GM21381 (cell line): ENCODE measurements at regions not wholly inside any gene's neighbourhood (a gene's known extent, or its start where the extent isn't known, plus 50 kb on each side); places are given as distances from the start of the nearest gene placed in this dataset.
"Not testable (repeated sequence)": the region's sequence is repeated elsewhere in the genome, so short reads cannot be mapped to it uniquely, and the experiment has no call there.

Experiments used
- ATAC-seq: cut with Tn5 transposase; IDR thresholded peaks from one replicate; pipeline ENCODE4 v1.9.1; 2021; ENCODE audit warnings: mild to moderate bottlenecking, moderate library complexity; ENCODE audit not compliant: unreplicated experiment

DNA sequence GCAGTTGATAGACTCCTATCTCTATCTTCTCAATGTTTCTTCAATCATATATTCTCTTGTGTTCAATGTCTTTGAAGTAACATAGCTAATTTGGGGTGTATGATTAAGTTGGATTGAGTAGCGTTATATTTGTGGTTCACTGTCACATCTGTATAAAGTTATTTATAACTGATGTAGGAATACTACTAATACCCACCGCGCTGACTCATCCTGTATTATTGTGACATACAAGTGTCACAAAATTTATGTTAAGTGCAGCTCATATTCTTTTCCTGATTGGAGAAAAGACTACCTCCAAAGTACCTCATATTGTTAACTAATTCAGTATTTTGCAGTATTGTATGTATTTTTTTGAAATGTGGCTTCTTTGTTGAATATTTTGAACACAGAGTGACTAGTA, 940.8 kb downstream of the SLC6A15 start:
- no peak for ATAC-seq

- no peak for ATAC-seq
Measured at GRCh38 chr12:83960767-83961166, 951.8 kb downstream of the SLC6A15 start.

GRCh38 chr12:83958997-83959396, 953.6 kb downstream of the SLC6A15 start:
- ATAC-seq = no peak

- no peak for ATAC-seq
Measured at GRCh38 chr12:83954956-83955601, 957.5 kb downstream of the SLC6A15 start.

DNA sequence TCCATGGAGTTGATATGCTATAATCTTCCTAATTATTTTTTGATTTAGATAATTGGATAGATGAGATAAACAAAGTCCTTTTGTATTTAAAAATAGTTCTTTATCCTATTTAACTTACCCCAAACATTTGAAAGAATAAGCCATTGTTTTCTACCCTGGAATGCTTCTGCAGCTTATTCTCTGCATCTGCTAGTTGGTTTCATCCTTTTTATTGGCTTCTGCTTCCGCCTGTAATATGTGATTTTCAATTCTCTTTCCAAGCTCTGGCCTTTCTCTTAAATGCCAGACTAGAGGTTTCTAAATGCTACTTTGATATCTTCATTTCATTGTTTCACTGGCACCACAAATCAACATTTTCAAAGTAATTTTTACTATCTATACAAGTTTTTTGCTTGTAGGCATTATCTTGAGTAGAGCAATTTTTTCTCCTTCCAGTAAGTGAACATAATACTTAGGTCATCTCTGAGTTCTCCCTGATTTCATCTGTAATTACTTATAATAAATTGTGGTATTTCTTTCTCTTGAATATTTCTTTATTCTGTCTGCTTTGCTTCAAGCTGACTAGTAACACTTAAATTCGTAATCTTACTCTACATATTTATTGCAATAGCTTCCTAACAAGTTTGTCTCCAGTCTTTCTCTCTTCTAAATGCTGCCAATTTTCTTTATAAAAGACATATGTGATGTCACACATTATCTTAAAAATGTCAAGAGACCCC, 958.4 kb downstream of the SLC6A15 start:
- ATAC-seq = no peak

- no peak for ATAC-seq
Measured at GRCh38 chr12:83945871-83946270, 966.7 kb downstream of the SLC6A15 start.

GRCh38 chr12:83939718-83940117, 972.9 kb downstream of the SLC6A15 start:
- ATAC-seq = no peak

DNA sequence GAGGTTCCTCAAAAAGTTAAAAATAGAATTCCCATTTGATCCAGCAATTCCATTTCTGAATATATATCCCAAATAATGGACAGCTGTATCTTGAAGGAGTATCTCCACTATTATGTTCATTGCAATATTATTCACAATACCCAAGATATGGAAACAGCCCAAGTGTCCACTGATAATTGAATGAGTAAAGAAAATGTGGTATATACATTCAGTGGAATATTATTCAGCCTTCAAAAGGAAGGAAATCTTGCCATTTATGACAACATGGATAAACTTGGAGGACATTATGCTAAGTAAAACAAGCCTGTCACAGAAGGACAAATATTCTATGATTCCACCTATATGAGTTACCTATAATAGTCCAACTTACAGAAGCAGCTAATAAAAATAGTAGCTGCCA, 979.0 kb downstream of the SLC6A15 start:
- no peak for ATAC-seq

DNA sequence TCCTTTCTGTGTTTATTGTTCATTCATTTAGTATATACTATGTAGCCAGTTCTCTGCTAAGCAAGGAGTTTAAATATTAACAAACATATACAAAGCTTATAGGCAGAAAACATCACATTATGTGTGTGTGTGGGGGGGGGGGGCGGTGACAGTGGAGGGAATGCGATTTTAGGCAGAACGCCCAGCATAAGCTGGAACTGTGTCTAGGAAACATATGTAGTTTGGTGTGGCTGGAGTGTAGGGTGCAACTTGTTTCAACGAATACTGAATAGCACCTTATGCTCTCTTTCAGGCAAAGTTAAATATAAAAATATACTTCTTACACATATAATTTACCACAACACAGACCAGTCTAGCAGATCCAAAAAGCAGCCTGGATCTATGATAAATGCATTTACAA, 980.6 kb downstream of the SLC6A15 start:
- ATAC-seq = no peak

GRCh38 chr12:83931451-83931850, 981.1 kb downstream of the SLC6A15 start:
- no peak for ATAC-seq

DNA sequence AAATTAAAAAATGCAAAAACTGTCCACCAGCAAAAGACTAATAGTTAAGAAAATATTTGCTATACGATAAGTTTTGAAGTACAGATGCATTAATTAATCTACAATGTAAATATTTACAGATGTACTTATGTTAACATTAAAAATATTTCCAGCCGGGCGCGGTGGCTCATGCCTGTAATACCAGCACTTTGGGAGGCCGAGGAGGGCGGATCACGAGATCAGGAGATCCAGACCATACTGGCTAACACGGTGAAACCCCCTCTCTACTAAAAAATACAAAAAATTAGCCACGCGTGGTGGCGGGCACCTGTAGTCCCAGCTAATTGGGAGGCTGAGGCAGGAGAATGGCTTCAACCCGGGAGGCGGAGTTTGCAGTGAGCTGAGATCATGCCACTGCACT, 982.8 kb downstream of the SLC6A15 start:
- not testable (repeated sequence) for ATAC-seq

DNA sequence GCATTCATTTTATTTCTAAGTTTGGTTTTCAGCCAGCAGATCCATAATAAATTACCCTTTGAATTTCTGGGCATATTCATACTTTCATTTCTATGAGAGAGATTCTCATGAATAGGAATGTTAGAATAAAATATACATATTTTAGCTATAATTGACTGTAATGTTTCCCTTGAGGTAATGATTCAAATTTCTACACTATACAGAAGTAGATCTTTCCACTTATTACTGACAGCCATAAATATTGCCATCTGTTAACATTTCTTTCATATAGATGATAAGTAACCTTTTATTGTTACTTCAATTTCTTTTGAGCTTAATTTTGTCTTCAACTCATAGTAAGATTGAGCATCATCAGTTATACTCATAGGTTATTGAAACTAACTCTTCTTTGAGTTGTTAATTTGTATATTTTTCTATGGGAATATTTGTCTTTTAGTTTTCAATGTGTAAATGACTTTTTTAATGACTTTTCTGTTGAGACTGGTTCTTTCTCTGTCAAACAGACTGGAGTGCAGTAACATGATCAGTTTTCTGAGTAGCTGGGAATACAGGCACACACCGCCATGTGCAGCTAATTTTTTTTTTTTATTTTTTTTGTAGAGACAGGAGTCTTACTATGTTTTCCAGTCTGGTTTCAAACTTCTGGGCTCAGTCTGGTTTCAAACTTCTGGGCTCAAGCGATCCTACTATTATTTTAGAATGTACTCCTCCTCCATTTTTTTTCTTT, 991.6 kb downstream of the SLC6A15 start:
- ATAC-seq = no peak

DNA sequence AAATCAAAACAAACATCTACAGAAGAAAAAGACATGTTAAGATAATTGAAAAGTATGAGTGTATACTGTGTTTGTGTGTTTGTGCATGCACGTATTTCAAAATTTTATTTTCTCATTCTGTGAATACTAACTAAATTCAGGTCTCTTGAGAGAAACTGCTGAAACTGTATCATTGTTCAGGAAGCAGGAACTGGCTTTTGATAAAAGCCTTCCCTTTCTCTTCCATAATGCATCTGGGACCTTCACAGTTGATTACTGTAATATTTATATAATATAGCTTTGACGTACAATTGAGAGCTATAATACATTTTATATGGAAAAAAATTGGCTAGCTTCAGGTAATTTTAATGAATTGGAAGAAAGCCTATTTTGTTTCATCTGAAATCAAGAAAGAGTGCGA, 993.5 kb downstream of the SLC6A15 start:
- ATAC-seq = no peak

GRCh38 chr12:83904175-83904574, 1008.4 kb downstream of the SLC6A15 start:
- no peak for ATAC-seq

GRCh38 chr12:83896416-83896815, 1016.2 kb downstream of the SLC6A15 start:
- ATAC-seq = no peak

- ATAC-seq = no peak
Measured at GRCh38 chr12:83893101-83893500, 1019.5 kb downstream of the SLC6A15 start.

GRCh38 chr12:83889745-83890144, 1022.9 kb downstream of the SLC6A15 start:
- no peak for ATAC-seq

DNA sequence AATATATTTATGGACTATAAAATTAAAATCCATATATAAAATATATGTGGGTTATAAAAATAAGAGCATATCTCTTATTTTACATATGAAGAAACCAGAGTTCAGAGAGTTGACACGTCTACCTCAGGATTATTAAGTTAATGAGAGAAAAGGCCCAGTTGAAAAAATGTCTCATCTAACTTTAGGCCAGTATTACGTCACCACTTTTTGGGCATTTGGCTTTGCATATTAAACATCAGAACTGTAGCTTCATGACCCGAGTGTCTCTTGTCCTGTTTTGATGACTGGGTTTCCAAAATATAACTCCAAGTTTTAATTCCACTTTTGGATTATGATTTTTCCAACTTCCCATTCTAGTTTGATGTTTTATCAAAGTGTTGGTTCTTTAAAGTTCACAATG, 1026.1 kb downstream of the SLC6A15 start:
- no peak for ATAC-seq

DNA sequence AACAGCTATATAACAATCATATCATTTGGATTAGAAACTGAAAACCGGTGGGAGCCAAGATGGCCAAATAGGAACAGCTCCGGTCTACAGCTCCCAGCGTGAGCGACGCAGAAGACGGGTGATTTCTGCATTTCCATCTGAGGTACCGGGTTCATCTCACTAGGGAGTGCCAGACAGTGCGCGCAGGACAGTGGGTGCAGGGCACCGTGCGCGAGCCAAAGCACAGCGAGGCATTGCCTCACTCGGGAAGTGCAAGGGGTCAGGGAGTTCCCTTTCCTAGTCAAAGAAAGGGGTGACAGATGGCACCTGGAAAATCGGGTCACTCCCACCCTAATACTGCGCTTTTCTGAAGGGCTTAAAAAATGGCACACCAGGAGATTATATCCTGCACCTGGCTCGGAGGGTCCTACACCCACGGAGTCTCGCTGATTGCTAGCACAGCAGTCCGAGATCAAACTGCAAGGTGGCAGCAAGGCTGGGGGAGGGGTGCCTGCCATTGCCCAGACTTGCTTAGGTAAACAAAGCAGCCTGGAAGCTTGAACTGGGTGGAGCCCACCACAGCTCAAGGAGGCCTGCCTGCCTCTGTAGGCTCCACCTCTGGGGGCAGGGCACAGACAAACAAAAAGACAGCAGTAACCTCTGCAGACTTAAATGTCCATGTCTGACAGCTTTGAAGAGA, 1041.5 kb downstream of the SLC6A15 start:
- not testable (repeated sequence) for ATAC-seq

DNA sequence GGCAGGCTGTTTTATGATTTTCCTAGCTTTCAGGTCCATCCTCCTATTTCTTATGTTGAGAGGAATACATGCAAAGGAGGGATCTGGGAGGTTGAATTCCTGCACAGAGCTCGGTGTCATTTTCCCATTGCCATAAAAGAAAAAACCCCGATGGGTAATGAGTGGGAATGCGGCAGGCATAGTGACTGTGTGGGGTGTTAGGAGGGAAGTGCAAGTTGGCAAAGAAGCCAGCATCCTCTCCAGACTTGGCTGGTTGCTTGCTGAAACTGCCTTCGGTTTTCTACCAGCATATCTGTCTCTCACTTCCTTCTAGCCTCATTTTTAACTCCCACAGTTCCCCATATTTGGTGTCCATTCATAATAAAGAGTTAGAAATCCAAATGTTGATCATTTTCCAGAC, 1046.1 kb downstream of the SLC6A15 start:
- ATAC-seq = no peak

DNA sequence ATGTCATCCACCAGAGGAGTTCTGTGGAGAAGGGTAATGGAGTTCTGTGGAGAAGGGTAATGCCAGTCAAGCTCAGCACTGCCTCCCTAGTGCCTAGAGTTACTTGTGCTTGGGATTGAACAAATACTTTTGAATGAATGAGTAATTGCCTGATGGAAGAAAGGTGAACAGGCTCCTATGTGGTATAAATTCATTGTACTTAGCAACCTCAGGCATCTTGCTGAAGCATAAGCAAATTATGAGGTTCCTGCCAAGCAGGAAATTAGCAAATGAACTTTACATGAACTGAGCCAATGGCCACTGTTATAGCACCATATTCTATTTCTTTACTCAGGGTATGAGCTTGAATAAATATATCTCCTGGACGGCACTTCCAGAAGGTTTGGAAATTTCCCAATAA, 1047.2 kb downstream of the SLC6A15 start:
- no peak for ATAC-seq
